Posterior cingulate gyrus (tissue), 11 donors: ENCODE measurements at regions not wholly inside any gene's neighbourhood (a gene's known extent, or its start where the extent isn't known, plus 50 kb on each side); places are given as distances from the start of the nearest gene placed in this dataset.

Experiments used
- DNase-seq, 10 donors: peaks; one replicate each; pipeline versions ENCODE4 v3.0.0 to v3.0.0-alpha.2; 2020 to 2021; ENCODE audit warnings: mixed read lengths in 3 of 10
- intact Hi-C: fragments of 100-400 bp; cut with DNase I; formaldehyde crosslinking; loops from one replicate; pipeline ENCODE4 v1.15.1; 2023

DNA sequence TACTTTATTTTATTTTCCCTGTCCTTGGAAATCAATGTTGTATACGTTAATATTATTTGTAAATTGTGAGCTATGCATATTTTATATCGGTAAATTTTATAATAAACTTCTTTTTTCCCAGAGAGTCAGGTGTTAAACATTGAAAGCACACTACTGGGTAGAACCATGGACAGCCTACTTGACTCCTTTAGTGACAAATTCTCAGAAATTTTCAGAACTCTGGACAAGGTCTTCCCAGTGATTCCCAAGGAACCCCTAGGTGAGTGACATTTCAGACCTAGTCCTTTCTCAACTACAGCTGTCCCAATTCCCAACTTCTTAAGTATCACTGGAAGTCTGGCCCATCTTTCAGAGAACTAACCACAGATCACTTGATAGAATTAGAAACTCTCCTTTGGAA is 107.2 kb downstream of the RCN1 start:
- no peak for DNase-seq
- intact Hi-C loops: no loop called here

GRCh38 chr11:32200136-32200847 is 109.4 kb downstream of the RCN1 start:
- no peak for DNase-seq

GRCh38 chr11:32204751-32205150 is 113.9 kb downstream of the RCN1 start:
- DNase-seq: no peak
- intact Hi-C loops: no loop called here

More at GRCh38 chr11:32200136-32200847, 109.4 kb downstream of the RCN1 start:
- intact Hi-C loops: no loop called here

DNA sequence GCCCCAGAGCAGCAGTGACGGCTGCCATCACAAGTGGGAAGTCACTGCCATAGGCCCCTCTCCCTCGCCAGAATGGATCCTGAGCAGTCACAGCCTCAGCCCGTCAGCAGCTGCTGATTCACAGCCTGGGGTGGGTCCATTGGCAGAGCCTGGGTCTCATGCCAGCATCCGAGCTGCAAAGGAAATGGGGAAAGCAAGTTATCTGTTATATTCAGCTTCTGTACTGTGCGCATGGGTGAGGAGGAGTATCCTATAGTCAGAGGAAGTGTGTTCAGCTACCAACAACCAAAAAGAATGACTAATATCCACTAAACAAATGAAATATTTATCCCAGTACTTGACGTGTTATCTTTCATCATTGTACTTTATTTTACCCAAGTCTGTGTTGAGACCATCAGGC is 119.7 kb downstream of the RCN1 start:
- intact Hi-C loops: no loop called here
- DNase-seq: no peak

DNA sequence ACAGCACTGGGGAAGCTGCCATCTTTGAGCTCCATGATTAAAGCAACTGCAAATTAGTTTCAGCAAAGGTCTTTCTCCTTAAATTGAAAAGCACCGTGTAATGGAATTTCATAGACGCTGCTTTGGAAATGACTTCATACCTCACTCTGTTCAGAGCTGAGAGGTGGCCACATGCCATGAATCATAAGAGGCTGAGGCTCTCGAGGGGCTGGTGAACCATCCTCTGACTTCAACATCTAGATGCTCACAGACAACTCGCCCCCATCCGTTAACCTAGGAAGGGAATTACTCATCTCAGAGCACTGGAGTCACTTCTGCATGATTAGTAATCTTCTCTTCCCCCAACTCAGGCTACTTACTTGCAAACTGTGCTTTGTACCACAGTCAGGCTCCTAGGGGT is 122.3 kb downstream of the RCN1 start:
- DNase-seq: no peak
- intact Hi-C loops: no loop called here

DNA sequence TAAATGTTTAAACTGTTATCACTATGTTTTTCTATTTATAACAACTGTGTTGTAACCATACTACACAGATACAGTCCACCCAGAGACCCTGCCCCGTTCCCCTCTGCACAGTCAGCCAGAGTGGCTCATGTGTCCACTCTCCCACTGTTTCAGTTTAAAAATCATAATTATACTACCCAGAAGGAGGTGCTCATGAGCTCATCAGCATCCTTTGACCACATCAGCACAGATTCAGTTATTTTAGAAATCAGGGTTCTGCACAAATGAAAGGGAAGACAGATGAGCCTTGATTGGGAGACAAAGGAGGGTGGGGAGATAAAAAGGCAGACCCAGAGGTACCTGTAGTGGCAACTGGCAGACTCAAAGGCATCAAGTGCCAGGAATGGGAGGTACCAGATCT is 124.3 kb downstream of the RCN1 start:
- intact Hi-C loops: no loop called here
- DNase-seq: no peak

GRCh38 chr11:32216749-32217148 is 125.9 kb downstream of the RCN1 start:
- intact Hi-C loops: no loop called here
- DNase-seq: no peak

- intact Hi-C loops: no loop called here
- DNase-seq: no peak
These were observed 128.4 kb downstream of the RCN1 start for GRCh38 chr11:32219320-32219719.

DNA sequence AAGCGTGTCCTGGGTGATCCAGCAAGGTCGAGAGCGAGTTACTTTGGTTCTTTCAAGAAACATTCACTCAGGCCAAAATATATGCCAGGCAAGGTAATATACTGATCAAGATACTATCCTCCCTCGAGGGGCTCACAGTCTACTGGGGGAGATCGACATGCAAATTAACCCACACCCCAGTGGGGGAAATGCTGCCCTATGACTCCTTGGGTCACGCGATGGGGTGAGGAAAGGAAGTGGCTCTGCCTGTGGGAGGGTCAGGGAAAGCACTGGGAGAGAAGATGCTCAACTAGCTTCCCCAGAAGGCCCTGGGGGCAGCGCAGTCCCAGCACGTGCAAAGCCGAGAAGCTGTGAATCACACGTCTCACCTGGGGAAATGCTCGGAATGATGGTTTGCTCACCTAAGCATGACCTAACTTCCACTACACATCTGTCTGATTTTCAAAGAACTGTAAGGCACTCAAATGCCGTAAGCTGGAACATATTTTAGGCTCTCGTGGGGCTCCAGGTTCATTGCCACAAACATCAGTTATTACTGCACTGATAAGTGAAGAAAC is 130.7 kb downstream of the RCN1 start:
- intact Hi-C loops: no loop called here
- DNase-seq: no peak

- no peak for DNase-seq
- intact Hi-C loops: no loop called here
These were observed 133.7 kb downstream of the RCN1 start for GRCh38 chr11:32224580-32224979.

DNA sequence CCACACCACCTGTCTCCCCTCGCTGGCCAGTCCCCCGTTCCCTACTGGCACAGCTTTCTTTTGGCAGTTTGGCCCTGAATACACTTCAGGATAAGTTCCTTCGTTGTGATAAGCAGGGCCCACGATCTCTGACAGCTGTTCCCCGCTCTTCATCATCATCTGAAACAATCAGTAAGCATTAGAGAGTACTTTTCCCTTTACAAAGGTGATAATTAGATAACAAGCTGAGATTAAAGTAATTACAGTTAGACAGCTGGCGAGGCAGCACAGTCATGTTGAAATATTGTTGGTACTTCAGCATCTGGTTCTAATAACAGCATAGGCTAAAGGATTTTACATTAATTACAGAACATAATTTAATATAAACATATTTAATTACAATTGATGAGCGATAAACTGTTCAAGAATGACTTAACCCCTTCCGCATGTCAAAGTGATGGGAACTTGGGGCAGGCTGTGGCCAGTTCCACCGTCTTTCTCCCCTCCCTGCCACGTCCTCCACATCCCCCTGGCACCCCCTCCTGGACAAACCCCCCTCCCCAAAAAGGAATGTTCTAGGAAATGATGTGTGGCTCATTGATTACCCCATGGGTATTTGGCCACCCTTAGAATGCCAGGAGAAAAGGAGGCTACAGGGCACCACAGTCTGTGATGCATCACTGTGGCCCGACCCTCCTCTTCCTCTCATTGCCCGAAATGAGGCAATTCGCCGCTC is 134.9 kb downstream of the RCN1 start:
- intact Hi-C loops: no loop called here

GRCh38 chr11:32226480-32226879 is 135.6 kb downstream of the RCN1 start:
- intact Hi-C loops: no loop called here
- no peak for DNase-seq

More for the DNA sequence above, 134.9 kb downstream of the RCN1 start:
- no peak for DNase-seq

GRCh38 chr11:32229576-32230240 is 138.8 kb downstream of the RCN1 start:
- intact Hi-C loops: no loop called here

GRCh38 chr11:32231909-32232493 is 141.1 kb downstream of the RCN1 start:
- DNase-seq: peak in 2 of 10 donors; percentile 29 to 52
- intact Hi-C loops: no loop called here

More at GRCh38 chr11:32229576-32230240, 138.8 kb downstream of the RCN1 start:
- DNase-seq: no peak

DNA sequence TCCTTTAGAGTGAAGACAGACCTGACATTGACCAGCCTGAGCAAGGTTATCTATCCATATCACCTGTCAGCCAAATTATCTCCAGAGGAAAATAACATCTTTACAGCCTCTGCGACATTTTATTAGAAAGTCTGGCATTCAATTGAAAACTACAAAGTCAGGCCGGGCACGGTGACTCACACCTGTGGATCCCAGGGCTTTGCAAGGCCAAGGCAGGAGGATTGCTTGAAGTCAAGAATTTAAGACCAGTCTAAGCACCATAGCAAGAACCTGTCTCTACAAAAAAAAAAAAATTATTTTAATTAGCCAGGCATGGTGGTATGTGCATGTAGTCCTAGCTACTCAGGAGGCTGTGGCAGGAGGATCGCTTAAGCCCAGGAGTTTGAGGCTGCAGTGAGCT is 141.6 kb downstream of the RCN1 start:
- DNase-seq: no peak
- intact Hi-C loops: no loop called here

DNA sequence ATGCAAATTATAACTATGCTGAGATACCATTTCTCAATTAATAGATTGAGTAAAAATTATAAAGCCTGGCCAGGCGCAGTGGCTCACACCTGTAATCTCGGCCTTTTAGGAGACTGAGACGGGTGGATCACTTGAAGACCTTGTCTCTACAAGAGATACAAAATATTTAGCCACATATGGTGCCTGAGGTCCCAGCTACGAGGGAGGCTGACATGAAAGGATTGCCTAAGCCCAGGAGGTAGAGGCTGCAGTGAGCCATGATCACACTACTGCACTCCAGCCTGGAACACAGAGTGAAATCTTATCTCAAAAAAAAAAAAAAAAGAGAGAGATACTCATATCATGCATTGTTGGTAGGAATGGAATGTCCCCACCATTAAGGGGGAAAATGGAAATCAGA is 142.4 kb downstream of the RCN1 start:
- no peak for DNase-seq
- intact Hi-C loops: no loop called here

DNA sequence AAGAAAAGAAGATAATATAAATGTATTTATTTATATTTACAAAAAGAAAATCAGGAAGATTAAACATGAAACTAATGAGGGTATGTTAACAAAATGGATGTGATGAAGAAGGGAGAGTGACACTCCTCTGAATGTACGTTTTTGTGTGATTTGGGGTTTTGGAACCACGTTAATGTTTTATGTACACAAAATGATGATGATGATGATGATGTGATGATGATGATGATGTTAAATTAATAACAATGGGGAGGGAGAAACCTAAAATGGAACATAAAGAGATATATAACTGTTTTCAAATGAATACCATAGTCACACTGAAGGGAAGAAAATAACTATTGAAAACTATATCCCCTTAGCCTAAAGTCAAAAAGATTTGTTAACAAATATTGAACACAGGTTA is 143.1 kb downstream of the RCN1 start:
- no peak for DNase-seq
- intact Hi-C loops: no loop called here

DNA sequence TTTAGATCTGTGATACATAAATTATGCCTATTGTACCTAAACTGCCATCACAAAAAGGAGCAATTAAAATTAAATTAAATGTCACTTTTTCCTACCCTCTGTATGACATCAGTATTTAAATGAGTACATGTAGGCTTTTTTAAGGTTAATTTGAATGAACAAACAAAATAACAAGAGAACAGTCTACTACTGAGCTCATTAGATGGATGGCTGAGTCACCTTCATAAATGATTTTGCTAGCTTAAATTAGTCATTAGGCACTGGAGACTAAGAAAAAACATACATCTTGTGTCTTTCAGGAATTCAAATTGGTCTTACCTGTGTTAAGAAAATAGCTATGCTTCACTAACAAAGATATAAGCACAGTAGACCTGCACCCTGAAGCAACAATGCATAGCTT is 153.6 kb downstream of the RCN1 start:
- DNase-seq: no peak
- intact Hi-C loops: no loop called here

GRCh38 chr11:32253706-32254105 is 162.8 kb downstream of the RCN1 start:
- DNase-seq: no peak
- intact Hi-C loops: no loop called here

DNA sequence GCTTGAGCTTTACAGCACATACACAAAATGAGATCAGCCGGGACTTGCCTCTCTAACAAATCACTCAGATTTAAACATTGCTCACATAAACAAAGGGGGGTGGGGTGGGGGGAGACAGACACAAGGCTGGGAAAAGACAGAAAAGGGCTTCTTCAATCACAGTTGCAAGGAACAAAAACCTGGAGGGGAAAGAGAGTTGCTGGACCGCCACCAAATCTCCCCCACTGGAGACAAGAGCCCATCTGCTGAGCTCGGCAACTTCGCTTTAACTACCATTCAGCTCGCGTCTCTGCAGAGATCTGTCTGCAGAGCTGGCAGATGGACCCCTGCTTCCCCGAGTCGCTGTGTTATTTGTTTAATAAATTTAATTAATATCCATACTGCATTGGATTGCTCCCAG is 165.0 kb downstream of the RCN1 start:
- intact Hi-C loops: no loop called here
- DNase-seq: peak in 2 of 10 donors; percentile 10 to 56

GRCh38 chr11:32256466-32256865 is 165.6 kb downstream of the RCN1 start:
- no peak for DNase-seq
- intact Hi-C loops: no loop called here
